DMS153 treated with DMSO at 0.1 percent for 48 hours (cell line): ENCODE measurements at regions not wholly inside any gene's neighbourhood (a gene's known extent, or its start where the extent isn't known, plus 50 kb on each side); places are given as distances from the start of the nearest gene placed in this dataset.
A peak's percentile ranks its signal among the peaks of the same experiment; 100 is the strongest.

Experiments
- DNase-seq: peaks from one replicate; lab custom pipeline; 2025; ENCODE audit not compliant: unreplicated experiment; lab: John Stamatoyannopoulos, UW

DNA sequence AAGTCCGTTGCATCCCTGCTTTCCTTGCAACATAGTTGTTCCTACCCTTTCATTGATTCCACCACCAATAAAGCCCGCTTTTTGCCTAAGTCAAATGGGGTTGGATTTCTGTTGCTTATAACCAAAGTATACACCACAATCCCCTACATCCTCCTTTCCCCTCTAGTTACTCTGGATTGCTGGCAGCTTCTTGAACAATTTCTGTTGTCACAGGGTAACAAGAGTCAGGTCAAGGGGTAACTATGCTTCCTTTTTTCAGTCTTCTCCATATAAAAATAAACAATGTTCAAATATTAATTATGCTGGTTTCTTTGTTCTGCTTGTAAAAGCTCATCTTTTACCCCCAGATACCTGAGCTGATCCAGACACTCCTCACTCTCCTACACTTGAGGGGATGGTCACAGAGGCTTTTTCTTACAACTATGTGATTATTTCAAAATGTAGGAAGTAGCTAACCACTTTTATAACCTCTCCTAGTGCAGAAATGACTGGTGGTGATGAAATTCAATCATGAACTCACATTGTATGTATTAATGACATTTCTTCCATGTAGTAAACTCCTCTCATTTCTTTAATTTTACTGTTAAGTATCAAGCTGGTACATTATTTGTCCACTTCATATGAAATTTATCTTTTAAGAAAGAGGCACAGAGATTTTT lies 136.5 kb downstream of the SNX18 start:
- no peak for DNase-seq

DNA sequence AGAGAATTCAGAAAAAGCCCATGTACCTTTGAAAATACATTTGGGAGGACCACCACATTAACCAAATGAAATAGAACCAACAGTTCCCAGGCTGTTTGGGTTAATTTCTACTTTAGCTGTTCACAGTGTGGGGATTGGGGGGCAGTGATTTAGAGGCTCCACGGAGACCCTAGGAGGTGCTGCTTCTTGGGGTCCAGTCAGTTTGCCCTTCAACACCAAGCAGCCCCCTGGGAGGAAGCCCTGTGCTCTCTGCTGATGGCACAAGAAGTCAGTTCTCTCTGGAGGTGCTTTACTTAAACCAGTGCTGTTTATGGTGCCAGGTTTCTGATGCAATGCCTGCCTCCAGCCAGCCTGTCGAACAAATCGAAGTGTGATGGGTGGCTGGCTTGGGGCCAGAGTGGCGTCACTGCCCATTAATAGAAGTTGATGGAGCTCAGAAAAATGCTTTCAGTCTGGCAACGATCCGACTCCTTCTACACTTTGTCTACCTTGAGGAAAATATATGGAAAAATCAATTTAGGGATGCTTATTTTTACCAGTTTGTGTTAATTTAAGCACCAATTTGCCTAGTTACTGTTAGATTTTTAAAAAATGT lies 134.0 kb downstream of the SNX18 start:
- DNase-seq, result peak; percentile 3

DNA sequence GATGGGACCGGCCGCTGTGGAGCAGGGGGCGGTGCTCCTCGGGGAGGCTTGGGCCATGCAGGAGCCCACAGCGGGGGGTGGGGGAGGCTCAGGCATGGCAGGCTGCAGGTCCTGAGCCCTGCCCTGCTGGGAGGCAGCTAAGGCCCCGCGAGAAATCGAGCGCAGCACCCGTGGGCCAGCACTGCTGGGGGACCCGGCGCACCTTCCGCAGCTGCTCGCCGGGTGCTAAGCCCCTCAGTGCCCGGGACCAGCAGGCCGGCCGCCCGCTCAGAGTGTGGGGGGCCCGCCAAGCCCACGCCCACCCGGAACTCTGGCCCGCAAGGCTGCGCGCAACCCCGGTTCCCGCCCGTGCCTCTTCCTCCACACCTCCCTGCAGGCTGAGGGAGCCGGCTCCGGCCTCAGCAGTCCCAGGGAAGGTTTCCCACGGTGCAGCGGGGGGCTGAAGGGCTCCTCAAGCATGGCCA lies 131.5 kb downstream of the SNX18 start:
- DNase-seq, result no peak

DNA sequence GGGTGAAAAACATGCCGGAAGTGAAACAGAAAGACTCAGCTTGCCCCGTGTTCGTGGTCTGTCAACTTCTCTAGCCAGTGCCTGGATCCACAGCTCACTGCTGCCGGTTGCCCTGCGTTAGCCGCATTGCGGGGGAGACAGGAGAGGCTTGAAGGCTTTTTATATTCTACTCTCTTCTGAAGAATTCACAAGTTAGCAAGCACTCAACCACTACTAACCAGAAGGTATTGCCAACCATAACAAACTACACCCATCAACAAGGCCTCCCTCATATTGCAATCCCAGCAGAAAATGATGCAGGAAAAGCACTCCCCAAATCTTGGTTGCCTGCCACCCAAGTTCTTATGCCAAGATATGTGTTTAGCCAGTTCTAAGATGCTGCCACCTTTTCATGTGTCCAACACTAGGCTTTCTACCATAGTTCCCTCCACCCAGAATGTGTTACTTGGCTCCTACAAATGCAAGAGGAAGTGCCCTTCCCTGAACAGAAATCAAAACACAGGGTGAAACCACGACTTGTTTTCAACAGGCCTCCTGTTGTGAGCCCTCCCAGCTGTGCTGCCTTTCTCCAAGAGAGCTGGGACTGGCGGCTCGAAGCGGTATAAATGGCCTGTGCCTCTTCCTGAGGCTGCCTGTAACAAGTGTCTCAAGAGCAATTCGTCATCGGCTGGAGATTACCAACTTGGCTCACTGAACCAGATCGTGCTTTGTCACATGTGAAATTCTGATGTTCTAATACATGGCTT lies 129.0 kb downstream of the SNX18 start:
- no peak for DNase-seq

GRCh38 chr5:54645882-54646355 lies 128.4 kb downstream of the SNX18 start:
- DNase-seq, result no peak

DNA sequence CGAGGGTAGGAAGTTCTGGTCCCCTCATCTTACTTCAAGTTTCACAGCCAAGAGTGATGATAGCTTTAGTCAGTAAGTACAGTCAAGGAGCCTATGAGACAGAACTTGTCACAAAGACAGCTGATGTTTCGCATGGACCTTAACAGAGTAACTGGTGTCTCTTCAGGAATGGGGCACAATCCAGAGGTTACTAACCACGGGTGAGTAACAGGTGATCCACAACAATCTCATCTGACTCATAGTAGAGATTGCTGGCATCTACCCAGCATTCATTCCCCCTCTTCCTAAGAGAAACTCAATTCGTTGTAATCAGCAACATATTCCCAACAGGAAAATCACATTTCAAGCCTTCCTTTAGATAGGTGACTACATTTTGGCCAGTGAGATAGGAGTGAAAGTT lies 126.7 kb downstream of the SNX18 start:
- no peak for DNase-seq

- no peak for DNase-seq
Measured at GRCh38 chr5:54643685-54644106, 126.1 kb downstream of the SNX18 start.

DNA sequence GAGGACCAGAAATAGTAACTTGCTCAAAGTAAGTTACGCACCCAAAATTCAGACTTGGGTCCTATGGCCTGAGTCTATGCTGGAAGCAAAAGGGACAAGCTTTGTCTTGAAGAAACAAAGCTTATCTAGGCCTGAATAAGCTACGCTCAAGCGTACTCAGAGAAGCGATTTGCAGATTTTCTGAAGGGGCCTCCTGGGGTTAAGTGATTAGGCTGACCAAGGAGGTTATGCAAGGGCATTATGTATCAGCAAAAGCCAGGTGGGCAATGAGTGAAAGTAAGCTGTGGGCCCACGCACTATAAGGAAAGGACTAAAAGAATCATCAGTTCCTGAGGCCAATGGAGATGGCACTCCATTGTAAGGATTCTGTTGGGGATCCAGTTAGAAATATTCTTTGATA lies 122.1 kb downstream of the SNX18 start:
- no peak for DNase-seq

GRCh38 chr5:54638106-54638505 lies 120.5 kb downstream of the SNX18 start:
- DNase-seq, result no peak

GRCh38 chr5:54637654-54638053 lies 120.1 kb downstream of the SNX18 start:
- no peak for DNase-seq

- DNase-seq, result no peak
Measured at GRCh38 chr5:54634089-54634488, 116.5 kb downstream of the SNX18 start.

GRCh38 chr5:54632131-54632701 lies 114.7 kb downstream of the SNX18 start:
- no peak for DNase-seq

GRCh38 chr5:54630738-54631359 lies 113.3 kb downstream of the SNX18 start:
- no peak for DNase-seq

DNA sequence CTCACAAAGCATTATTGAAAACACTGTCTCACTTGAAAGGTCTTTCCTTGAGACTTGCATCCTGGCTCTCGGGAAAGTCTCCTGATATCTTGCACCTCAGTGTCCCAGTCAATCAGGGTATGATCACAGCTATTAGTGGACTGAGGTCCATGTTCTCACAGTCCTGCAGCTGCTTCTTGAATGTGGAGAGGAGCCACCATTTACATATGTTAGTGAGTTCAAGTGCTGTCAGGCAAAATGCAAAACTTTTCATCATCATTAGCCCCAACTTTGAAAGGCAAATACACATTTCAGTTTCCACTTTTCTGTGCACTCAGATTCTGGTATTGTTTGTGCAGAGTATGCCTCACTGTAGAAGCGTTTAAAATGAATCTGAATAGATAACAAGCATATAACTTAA lies 111.6 kb downstream of the SNX18 start:
- DNase-seq, result no peak

- DNase-seq, result no peak
Measured at GRCh38 chr5:54628050-54628449, 110.5 kb downstream of the SNX18 start.

GRCh38 chr5:54626407-54626806 lies 108.8 kb downstream of the SNX18 start:
- no peak for DNase-seq

GRCh38 chr5:54624805-54625568 lies 107.4 kb downstream of the SNX18 start:
- no peak for DNase-seq

- no peak for DNase-seq
Measured at GRCh38 chr5:54621709-54622108, 104.2 kb downstream of the SNX18 start.

- DNase-seq, result no peak
Measured at GRCh38 chr5:54621048-54621447, 103.5 kb downstream of the SNX18 start.

DNA sequence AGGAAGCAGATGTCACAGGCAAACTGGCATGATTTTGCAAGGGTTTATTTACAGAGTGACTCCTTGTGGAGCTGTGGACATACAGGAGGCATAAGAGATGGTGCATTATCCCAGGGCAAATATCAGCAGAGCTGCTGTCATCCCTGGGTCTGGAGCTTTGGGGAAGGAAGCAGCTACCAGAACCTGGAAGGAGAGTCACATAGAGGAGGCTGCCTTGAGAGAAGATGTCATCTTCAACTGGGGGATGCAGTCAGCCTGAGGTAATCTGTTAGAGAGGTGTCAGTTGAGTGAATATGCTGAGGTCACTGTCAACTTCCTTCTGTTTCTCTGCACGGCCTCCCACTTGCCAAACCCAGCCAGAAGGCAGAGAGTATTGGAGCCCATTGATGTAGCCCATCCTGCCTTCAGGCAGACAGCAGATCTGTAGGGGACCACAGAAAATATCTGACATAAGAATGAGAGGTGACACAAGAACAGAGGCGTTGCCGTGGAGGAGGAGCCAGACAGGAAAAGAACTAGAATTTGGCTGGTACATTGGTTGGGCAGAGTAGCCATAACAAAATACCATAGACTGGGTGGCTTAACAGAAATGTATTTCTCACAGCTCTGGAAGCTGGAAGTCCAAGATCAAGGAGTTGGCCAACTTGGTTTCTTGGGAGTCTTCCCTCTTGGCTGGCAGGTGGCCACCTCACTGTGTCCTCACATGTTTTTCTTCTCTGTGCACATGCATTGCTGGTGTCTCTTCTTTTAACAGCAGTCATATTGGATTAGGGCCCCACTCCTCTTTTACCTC lies 102.8 kb downstream of the SNX18 start:
- no peak for DNase-seq
